GM04503 (cell line): ENCODE measurements at regions not wholly inside any gene's neighbourhood (a gene's known extent, or its start where the extent isn't known, plus 50 kb on each side); places are given as distances from the start of the nearest gene placed in this dataset.
A peak's percentile ranks its signal among the peaks of the same experiment; 100 is the strongest.

ENCODE experiments used
- DNase-seq: peaks from one replicate; pipeline ENCODE4 v3.0.0-alpha.2; 2012; ENCODE audit warnings: low read depth

DNA sequence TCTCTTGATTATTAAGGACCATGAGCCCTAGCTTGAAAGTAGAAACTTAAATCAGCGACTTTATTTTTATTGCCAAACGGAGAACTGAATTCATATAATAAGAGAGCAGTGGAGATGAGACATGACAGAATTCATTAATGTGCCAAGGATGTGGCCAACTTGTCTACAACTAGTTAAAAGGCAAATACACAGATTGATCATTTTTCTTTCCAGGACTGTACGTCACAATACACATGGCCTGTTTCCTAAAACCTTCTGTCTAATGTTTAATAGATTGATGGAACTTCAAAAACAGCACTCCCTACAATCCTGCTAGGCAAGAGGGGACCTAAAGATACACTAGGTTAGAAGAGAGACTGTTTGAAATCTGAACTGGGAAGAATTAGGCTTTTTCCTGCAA, 647.8 kb downstream of the SATB2 start:
- no peak for DNase-seq

DNA sequence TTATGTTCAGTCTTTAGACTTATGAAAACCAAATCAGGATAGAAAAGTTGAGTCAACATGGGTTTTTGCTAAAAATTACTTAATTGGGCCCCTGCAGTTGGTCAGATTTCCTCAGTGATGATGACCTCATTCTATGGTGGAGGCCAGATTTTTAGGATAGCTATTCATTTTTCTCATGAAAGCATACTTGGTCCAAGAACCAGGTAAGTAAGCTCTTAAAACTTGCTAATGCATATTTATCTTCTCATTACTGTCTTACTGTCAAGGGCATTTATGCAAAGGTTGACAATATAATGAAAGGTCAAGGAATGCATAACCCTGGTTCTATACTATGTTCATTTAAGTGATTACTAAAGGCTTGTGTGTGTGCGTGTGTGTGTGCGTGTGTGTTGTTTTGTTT, 650.6 kb downstream of the SATB2 start:
- DNase-seq = peak; percentile 31

DNA sequence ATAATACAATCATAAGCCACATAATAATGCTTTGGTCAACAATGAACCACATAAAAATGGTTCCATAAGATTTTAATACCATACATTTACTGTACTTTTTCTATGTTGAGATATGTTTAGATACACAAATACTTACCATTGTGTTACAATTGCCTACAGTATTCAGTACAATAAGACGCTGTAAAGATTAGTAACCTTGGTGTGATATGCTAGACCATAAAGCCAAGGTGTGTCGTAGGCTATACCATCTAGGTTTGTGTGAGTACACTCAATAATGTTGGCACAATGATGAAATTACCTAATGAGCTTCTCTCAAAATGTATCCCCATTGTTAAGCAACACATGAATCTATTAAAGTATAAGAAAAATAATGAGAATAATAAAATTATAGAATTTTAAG, 662.3 kb downstream of the SATB2 start:
- DNase-seq = no peak

DNA sequence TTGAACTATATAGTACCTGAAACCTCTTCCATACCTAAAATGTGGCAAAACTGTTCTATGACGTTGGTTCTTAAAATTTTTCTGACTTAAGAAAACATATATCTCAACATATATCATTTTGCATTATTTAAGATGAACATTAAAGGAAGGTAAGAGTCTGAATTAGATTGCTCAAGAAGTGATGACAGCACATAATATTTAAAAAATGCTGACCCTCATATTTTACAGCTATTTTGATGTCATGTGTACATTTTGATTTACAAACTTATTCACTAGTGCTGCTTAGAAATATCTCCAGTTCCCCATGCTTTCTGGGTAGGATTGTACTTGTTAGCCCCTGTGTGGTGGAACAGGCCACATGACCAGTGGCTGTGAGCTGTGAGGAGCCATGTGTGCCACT, 666.1 kb downstream of the SATB2 start:
- no peak for DNase-seq

DNA sequence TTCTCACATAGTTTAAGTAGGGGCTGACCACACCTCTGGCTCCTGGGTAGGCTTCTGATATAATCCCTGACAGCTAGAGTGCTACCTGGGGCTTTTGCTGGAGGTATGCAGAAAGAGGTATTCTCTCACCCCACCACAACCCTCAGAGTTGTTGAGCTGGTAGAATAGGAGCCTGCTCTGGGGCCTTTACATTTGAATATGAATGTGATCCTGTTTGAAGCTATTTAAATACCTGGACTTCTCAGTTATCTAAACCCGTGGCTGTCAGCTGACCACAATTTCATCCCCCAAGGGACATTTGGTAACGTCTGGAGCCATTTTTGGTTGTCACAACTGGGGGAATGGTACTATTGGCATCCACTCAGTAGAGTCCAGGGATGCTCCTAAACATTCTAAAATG, 669.1 kb downstream of the SATB2 start:
- no peak for DNase-seq

DNA sequence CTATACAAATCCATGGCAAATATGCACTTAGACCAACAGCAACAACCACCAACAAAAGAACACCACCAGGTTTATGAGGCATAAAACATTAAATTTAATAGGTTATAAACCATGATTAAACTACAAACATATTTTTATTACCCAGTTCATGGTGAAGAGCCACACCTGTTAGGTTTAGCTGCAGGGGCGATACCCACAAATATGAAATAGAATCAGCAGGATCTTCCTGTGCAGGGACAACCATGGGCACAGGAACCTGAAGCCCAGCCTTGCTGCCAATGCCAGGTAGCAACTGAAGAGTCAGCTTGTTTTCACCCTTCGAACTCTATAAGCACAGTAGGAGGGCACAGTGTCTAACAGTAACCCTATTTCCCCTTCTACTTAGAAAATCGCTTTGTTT, 675.0 kb downstream of the SATB2 start:
- DNase-seq = no peak

DNA sequence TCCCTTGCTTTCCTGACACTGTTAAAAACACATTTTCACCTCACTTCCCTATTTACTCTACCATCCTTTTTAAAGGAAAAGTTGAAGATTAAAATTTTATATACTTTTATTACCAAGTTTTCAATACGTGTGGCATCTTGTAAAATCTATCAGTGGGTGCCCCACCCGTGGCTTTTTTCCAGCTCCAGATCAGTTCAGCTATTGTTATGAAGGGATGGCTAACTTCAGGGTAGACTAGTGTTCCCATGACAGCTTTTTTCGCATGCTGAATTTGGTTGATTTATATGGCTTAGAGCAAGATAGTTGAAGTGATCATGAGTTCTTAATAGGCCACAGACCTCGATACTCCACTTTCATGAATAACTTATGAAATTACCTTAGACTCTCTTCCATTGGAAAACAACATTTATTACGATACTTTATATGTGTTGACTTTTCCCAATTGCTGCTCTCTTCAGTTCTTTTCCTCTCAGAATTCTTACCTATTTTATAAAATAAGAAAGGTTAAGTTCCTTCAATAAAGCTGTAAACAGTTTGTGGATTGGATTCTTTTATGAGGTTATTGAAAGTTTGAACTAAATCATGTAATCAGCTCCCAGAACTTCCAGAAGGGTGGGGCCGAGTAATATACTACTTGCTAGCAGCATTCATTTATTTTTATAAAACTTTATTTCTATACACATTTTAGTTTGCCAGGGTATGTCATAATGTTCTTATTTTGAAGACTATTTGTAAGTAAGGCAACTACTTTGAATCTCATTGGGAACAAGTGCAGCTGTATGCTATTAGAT, 680.9 kb downstream of the SATB2 start:
- no peak for DNase-seq

DNA sequence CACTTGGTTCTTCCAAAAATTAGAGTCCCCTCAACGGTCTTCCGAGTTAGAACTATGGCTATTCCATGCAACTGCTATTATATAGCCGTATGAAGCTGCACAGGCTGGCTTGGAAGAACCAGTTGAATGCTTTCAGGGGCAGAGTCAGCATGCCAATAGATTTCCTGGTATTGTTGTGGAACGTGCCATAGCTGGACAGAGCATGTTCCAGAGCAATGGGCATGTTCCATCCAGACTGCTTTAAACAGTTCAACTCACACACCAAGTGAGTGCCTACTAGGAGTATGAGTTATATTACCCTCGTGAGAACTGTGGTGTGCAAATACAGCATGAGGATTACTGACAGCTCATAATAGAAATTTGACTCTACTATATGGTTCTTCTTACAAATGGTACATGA, 682.0 kb downstream of the SATB2 start:
- no peak for DNase-seq

DNA sequence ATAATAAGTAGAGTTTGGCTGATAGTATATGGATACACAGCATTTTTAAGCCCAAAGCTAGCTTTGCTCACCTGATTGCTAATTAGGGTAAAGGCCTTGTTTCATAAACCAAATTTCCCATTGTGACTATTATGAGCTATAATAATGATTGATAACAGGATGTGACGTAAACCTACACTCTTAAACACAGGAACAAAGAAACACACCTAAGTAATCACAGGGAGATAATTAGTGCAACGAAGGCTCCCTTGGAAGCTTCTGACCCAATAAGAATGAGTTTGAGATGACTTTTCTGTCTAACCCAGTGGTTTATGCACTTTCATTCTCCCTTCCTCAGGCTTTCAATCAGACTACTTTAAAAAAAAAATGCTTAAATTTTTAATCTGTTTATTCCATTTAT, 683.2 kb downstream of the SATB2 start:
- DNase-seq = no peak

DNA sequence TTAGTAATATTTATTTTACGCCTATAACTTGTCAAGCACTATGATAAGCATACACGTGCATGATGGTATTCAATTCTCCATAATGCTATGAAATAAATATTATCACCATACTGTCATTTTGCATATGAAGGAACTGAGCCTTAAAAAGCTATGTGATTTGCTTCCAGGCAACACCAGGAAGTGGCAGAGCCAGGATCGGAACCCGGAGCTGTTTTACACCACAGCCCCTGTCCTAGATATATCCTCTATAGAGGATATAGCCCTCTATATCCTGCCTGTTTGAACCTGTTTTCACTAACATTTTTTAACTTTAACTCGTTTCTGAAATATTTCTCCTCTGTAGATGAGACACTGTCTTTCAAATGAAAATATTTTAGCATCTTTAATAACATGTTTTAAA, 690.0 kb downstream of the SATB2 start:
- DNase-seq = no peak

DNA sequence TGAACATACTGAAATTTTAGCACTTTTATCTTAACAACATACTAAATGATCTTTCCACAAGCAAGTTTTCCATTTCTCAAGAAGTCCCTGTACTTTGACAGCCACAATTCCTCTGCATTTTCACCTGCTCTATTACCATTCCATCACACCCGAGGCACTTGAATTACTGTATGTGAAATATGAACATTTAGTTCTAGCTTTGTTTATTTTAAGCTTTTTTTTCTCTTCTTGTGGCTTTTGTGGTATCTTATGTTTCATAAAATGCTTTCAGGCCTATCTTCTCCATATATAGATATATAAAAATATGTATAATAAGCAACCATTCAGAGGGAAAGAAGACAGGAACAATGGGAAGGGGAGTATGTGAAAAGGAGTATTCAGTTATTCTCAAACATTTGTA, 693.9 kb downstream of the SATB2 start:
- DNase-seq = no peak

DNA sequence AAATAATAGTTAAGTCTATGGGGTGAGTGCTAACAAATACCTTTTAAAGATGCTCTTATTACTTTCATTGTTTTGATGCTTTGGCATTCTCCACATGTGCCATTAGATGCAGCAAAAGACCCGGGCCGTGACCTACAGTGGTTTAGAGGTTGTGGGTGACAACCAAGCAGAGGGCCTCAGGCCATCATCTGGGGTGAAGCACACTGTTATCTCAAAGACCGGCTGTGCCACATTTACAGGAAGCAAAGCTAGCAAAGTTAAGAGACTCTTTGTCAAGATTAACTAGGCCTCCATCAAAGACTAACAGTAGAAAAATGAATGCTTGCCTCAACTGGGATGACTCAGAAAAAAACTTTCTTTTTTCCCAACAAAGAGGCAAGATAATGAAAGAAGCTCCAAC, 695.3 kb downstream of the SATB2 start:
- DNase-seq = no peak

DNA sequence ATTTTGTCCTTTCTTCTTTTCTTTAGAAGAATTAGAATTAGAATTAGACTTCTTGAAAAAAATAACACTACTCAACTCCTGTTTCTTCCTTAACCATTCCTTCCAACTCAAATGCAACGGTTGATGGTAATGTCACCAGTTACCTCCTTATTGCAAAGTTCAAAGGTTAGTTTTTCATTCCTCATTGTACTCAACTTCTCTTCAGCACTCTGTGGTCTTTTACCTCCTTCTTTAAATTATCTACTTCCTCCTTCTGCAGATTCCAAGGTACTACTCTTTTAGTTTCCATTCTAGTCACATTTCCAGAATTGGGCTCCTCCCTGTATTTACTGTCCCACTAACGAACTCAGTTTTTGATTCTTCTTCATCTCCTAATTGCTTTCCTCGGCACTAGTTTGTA, 700.7 kb downstream of the SATB2 start:
- DNase-seq = no peak

DNA sequence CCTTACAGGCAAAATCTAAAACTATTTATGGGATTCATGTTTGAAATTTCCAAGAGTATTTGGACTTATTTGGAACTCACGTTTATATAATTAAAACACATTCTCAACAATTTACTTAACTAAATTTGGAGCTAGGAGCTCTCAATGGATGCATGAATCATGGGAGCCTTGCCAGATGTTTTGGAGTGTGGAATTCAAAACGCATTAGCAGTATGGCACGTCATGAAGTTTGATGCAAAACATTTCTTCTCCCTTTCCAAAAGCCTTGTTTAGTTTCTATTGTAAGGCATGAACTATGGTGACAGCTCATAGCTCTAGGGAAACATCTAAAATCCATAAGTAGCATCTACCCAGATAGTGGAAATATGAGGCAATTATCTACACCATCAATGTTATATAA, 701.6 kb downstream of the SATB2 start:
- peak; percentile 62 for DNase-seq

DNA sequence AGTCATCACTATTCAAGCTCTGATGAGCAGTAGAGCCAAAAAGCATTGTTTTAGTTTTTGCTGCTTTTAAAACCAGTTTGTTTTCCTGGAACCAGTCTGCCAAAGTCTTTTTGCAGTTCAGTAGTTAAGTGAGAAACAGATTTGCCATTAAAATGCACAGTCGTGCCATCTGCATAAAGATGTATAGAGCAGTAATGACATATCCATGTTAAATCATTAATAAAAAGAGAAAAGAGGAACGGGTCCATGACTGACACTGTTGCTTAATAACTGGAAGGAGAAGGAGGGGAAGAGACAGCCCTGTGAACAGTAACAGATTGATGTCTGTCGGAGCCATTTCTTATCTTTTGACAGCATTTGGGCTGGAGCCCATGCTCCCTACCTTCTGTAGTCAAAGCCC, 704.6 kb downstream of the SATB2 start:
- no peak for DNase-seq

DNA sequence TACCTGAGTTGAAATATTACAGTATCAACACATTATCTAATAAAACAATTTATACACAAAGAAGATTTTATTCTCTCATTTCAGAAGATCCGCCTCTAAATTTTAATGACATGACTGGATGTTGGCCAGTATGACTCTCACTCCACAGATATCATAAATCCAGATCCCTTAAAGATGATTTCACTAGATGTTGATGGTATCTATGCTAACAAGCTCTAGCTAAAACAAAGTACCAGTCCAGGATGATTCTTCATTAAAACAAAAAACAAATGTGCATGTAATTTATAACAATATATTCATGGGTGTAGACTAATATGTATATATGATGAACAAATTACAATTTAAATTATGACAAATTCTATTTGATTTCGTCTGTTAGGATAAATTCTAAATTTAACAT, 708.4 kb downstream of the SATB2 start:
- no peak for DNase-seq

DNA sequence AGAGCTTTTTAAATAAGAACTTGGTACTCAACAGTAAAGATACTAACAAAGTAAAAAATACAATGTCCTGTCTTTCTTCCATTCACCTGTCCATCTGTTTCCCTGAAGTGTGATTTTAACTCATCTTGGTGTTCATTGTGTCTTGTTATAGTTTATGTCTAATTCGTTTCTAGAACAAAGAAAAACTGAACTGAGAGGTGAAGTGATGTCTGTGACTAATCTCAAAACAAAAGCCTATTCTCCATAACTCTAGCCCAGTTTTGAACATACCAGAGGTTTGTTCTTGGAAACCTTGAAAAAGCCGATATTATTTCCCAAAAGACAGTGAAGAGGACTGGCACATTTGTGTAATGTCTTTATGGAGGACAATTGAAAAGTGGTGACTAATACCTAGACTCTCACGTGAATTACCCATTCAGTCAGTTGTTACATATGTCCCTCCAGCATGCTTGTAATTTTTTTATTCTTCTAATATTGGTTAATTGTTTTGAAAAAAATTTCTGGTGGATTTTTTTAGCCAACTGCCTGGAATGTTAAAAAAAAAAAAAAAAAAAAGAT, 725.8 kb downstream of the SATB2 start:
- peak; percentile 56 for DNase-seq

DNA sequence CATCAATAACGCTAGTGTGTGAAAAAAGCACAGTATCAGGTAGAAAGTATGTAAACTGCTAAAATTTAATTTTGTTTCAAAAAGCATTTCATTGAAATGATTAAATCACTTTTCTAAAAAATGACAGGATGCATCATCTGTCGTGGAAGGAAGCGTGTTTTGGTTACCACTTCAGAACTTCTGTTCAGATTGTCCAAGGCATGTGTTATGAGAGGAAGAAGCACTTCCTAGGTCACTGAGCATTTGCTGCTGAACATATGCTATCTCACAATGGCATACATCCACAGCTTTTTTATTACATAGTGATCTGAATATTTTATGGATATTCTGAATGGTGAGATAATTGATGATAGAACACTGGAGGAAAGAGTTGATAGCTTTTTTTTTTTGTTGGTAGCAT, 737.5 kb downstream of the SATB2 start:
- DNase-seq = no peak

DNA sequence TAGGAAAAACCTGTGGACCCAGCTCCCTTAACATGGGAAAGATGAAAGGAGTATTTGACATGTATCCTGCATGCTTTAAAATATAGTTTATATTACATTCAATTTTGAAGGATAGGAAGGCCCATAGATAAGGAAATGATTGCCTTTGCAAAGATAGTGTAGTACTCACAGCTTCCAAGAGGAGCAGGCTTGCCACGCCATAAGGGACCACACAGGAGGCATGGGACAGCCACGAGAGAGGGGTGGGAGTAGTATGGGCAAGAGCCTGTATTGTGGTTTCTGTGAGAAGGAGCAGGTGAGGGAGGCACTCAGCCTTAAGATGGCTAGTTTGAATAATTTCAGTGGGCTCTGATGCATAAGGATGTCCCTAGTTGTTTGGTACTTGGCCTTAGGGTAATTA, 740.3 kb downstream of the SATB2 start:
- no peak for DNase-seq

DNA sequence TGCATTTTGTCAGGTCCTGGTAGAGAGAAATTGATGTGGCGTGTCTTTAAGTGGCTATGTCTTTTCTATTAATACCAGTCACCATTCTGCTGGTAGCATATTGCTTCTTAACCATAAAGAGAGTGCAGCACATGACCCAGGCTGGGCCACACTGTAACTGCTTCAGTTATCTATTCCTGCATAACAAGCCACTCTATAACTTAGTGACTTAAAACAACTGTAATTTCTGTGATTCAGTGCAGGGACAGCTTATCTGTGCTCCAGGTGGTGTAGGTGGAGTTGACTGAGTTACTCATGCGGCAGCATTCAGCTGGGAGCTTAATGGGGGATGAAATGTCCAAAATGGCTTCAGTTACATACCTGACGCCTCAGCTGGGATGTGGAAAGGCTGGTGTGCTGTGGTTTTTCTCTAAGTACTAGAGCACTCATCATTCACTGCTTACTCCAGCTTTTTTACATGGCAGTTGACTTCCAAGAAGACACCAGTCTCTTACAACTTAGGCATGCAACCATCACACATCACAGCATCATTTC, 742.4 kb downstream of the SATB2 start:
- DNase-seq = no peak

DNA sequence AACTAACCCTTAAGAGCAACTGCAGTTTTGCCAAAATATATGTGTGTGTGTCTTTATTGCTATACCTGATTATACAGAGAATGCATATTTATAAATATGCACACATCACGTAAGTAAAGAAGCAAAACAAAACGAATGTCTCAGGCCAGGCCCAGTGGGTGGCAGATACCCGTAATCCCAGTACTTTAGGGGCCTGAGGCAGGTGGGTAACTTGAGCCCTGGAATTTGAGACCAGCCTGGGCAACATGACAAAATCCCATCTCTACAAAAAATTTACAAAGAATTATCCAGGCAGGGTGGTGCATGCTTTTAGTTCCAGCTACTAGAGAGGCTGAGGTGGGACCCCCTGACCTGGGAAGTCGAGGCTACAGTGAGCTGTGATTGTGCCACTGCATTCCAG, 745.3 kb downstream of the SATB2 start:
- no peak for DNase-seq

DNA sequence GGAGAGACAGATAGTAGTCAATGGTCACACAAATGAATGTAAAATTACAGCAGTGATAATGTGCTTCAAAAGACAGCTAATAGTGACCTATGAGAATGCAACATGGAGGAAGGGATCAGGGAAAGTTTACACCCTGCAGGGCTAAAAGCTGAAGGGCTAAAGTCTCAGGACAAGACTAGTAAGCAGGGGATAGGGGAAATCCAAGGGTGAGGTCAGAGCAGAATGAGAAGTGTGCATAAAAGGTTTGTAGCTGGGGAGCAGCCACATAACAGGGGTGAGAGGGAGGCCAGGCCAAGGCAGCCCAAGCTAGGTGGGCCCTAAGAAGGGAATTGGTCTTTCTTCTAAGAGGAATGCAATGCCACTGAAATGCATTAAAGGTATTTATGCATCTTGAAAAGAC, 746.3 kb downstream of the SATB2 start:
- no peak for DNase-seq

DNA sequence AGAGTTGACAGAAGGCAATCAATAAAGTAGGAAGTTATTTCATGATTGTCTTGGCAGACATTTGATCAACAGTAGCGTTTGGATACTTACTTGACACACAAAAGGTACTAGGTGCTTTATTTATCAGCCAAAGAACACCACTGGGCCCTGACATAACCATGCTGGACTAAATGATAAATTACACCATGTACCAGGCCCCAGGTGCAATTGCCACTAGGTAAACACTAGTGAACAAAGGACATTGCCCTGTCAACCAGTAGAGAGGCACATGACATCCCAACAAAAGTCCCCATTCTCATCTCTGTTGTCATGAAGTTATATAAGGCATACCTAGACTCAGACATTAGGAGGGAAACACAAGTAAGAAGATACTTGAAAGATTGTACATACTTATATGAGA, 747.2 kb downstream of the SATB2 start:
- DNase-seq = no peak

DNA sequence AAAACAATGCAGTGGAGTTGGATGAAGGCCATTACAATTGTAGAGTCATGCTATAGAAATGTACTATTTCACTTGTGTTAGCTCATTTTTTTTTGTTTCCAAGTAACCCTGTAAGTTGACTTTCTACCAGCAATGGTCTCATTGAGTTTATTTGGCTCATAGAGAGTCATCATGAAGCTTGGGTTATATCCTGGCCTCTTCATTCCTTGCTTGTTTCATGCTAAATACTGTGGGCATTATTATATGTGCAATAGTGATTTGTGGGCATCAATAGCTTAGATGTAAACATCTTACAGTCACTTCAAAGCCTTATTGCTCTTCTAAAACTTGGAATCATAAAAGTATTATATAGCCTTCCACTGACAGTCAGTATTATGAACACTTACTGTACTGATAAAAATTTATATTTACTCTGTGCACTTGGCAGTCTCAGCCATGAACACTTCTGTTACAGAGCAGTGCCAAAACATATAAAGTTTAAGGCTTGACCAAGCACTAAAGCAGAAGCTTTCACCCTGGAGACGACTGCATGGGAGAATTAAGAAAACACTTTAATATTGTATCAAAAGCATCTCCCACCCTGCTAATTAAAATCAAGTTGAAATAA, 751.2 kb downstream of the SATB2 start:
- no peak for DNase-seq
